Tibial nerve (tissue), 4 donors: ENCODE measurements at regions not wholly inside any gene's neighbourhood (a gene's known extent, or its start where the extent isn't known, plus 50 kb on each side); places are given as distances from the start of the nearest gene placed in this dataset.

Experiments used
- DNase-seq, 2 donors: peaks; one replicate each; pipeline ENCODE4 v3.0.0-alpha.2; 2019; ENCODE audit warnings: low spot score in 2 of 2
- H3K27ac ChIP-seq, 4 donors: fragments of 200-600 bp; sonication (generic) in 3 of 4; one replicate each; pipeline ENCODE4 v1.5.1; 2017 to 2019; ENCODE audit warnings: mild to moderate bottlenecking in 1 of 4
- H3K27me3 ChIP-seq, 2 donors: fragments of 200-600 bp; sonication (generic) in 1 of 2; one replicate each; pipeline versions ENCODE4 v1.5.1 to v1.6.0; 2017 to 2019
- H3K36me3 ChIP-seq, 3 donors: fragments of 200-600 bp; sonication (generic); one replicate each; pipeline ENCODE4 v1.5.1; 2018 to 2019
- H3K4me1 ChIP-seq, 4 donors: fragments of 200-600 bp; sonication (generic) in 3 of 4; one replicate each; pipeline ENCODE4 v1.5.1; 2017 to 2019
- H3K4me3 ChIP-seq, 4 donors: fragments of 200-600 bp; sonication (generic) in 3 of 4; one replicate each; pipeline ENCODE4 v1.5.1; 2017 to 2019; ENCODE audit warnings: mild to moderate bottlenecking in 1 of 4, moderate library complexity in 1 of 4
- H3K9me3 ChIP-seq, 4 donors: fragments of 200-600 bp; sonication (generic) in 3 of 4; one replicate each; pipeline ENCODE4 v1.5.1; 2017 to 2019
- CTCF ChIP-seq, 5 experiments: fragments of 200-600 bp in 3 of 5; fragments of 450-650 bp in 2 of 5; sonication (generic) in 3 of 5; IDR thresholded peaks; one replicate each; pipeline ENCODE4 v1.5.1; 2016 to 2019; ENCODE audit warnings: antibody characterized with exemption in 5 of 5, mild to moderate bottlenecking in 3 of 5, moderate library complexity in 2 of 5
- EP300 ChIP-seq, 2 donors: sonication (generic); formaldehyde crosslinking; IDR thresholded peaks; one replicate each; pipeline ENCODE4 v1.6.1; 2017; ENCODE audit warnings: antibody characterized with exemption in 2 of 2, mild to moderate bottlenecking in 1 of 2
- POLR2A ChIP-seq, 2 donors: fragments of 450-650 bp; IDR thresholded peaks; one replicate each; pipeline ENCODE4 v1.6.1; 2017; ENCODE audit warnings: antibody characterized with exemption in 2 of 2, mild to moderate bottlenecking in 2 of 2, moderate library complexity in 2 of 2
- WGBS, 2 donors: methylation state at CpG; one replicate each; pipeline ENCODE4 v1.1.5; 2018; 5-methylcytosine and 5-hydroxymethylcytosine counted together

- TF ChIP-seq CTCF (IDR thresholded peaks at IDR 0.05) (no peak), EP300 (IDR thresholded peaks at IDR 0.05) (no peak), POLR2A (IDR thresholded peaks at IDR 0.05) (no peak)
- H3K27me3 ChIP-seq: no peaks in the 10 kb centered on the region
- 86 to 92% methylated on average over 5 of the region's 5 CpGs for WGBS, 2 donors
These were observed 200.0 kb upstream of the BMPER start for GRCh38 chr7:33705333-33705833.

GRCh38 chr7:33706186-33706585, 199.2 kb upstream of the BMPER start:
- DNase-seq: no peak
- Histone ChIP-seq H3K9me3 (peaks cover 0 to 9% (median 2%) of the 10 kb centered on the region in 4 donors), H3K27me3 (no peaks in the 10 kb centered on the region), H3K27ac (no peak overlapping the region), H3K4me1 (peaks cover 0 to 18% (median 6%) of the 10 kb centered on the region in 4 donors), H3K36me3 (peaks cover 0 to 9% (median 0%) of the 10 kb centered on the region in 3 donors), H3K4me3 (no peak overlapping the region)
- WGBS, 2 donors: 72 to 77% methylated on average over 2 of the region's 2 CpGs
- TF ChIP-seq EP300 (IDR thresholded peaks at IDR 0.05) (no peak), POLR2A (IDR thresholded peaks at IDR 0.05) (no peak), CTCF (IDR thresholded peaks at IDR 0.05) (no peak)

More at GRCh38 chr7:33705333-33705833, 200.0 kb upstream of the BMPER start:
- Histone ChIP-seq H3K9me3 (peaks cover 0 to 16% (median 2%) of the 10 kb centered on the region in 4 donors), H3K4me3 (no peak overlapping the region), H3K27ac (no peak overlapping the region), H3K36me3 (peaks cover 0 to 15% (median 0%) of the 10 kb centered on the region in 3 donors), H3K4me1 (peaks cover 0 to 18% (median 6%) of the 10 kb centered on the region in 4 donors)
- no peak for DNase-seq

GRCh38 chr7:33706771-33707200, 198.6 kb upstream of the BMPER start:
- H3K9me3 ChIP-seq: peaks cover 0 to 3% (median 0%) of the 10 kb centered on the region in 4 donors
- H3K4me3 ChIP-seq: no peak overlapping the region
- no peak overlapping the region for H3K27ac ChIP-seq
- 15 to 18% methylated on average over 5 of the region's 5 CpGs for WGBS, 2 donors
- TF ChIP-seq EP300 (IDR thresholded peaks at IDR 0.05) (no peak), POLR2A (IDR thresholded peaks at IDR 0.05) (no peak), CTCF (IDR thresholded peaks at IDR 0.05) (no peak)
- peaks cover 0 to 3% (median 0%) of the 10 kb centered on the region in 3 donors for H3K36me3 ChIP-seq
- peaks cover 0 to 18% (median 6%) of the 10 kb centered on the region in 4 donors for H3K4me1 ChIP-seq
- no peaks in the 10 kb centered on the region for H3K27me3 ChIP-seq
- DNase-seq: no peak

GRCh38 chr7:33707427-33707826, 197.9 kb upstream of the BMPER start:
- Histone ChIP-seq H3K9me3 (no peaks in the 10 kb centered on the region), H3K27ac (no peak overlapping the region), H3K27me3 (no peaks in the 10 kb centered on the region), H3K4me1 (peaks cover 0 to 18% (median 6%) of the 10 kb centered on the region in 4 donors), H3K4me3 (no peak overlapping the region), H3K36me3 (no peaks in the 10 kb centered on the region)
- TF ChIP-seq CTCF (IDR thresholded peaks at IDR 0.05) (no peak), EP300 (IDR thresholded peaks at IDR 0.05) (no peak), POLR2A (IDR thresholded peaks at IDR 0.05) (no peak)
- WGBS, 2 donors: 35 to 39% methylated on average over 2 of the region's 2 CpGs
- DNase-seq: no peak

GRCh38 chr7:33710608-33711007, 194.7 kb upstream of the BMPER start:
- Histone ChIP-seq H3K9me3 (no peaks in the 10 kb centered on the region), H3K27ac (no peak overlapping the region), H3K4me3 (no peak overlapping the region), H3K4me1 (peaks cover 0 to 18% (median 6%) of the 10 kb centered on the region in 4 donors), H3K36me3 (no peaks in the 10 kb centered on the region), H3K27me3 (no peaks in the 10 kb centered on the region)
- TF ChIP-seq CTCF (IDR thresholded peaks at IDR 0.05) (no peak), POLR2A (IDR thresholded peaks at IDR 0.05) (no peak), EP300 (IDR thresholded peaks at IDR 0.05) (no peak)
- no peak for DNase-seq
